ENCODE measurements at regions not wholly inside any gene's neighbourhood (a gene's known extent, or its start where the extent isn't known, plus 50 kb on each side); places are given as distances from the start of the nearest gene placed in this dataset.

- DNase-seq (ENCODE audit: low read depth): no peak
- no peak for TF ChIP-seq CTCF (IDR thresholded peaks at IDR 0.05; ENCODE audit: insufficient read depth, low read depth, low read length, missing control alignments)
- no peak overlapping the region for H3K4me3 ChIP-seq (ENCODE audit: low read length)
Observed at GRCh38 chr20:11354846-11355245, 562.8 kb upstream of the BTBD3 start.

GRCh38 chr20:11355345-11355744, 562.3 kb upstream of the BTBD3 start:
- no peak for DNase-seq (ENCODE audit: low read depth)
- no peak overlapping the region for H3K4me3 ChIP-seq (ENCODE audit: low read length)
- TF ChIP-seq CTCF (IDR thresholded peaks at IDR 0.05; ENCODE audit: insufficient read depth, low read depth, low read length, missing control alignments): no peak

GRCh38 chr20:11356061-11356460, 561.6 kb upstream of the BTBD3 start:
- no peak overlapping the region for H3K4me3 ChIP-seq (ENCODE audit: low read length)
- DNase-seq (ENCODE audit: low read depth): no peak
- no peak for TF ChIP-seq CTCF (IDR thresholded peaks at IDR 0.05; ENCODE audit: insufficient read depth, low read depth, low read length, missing control alignments)

GRCh38 chr20:11362450-11362849, 555.2 kb upstream of the BTBD3 start:
- no peak for DNase-seq (ENCODE audit: low read depth)
- TF ChIP-seq CTCF (IDR thresholded peaks at IDR 0.05; ENCODE audit: insufficient read depth, low read depth, low read length, missing control alignments): no peak
- no peak overlapping the region for H3K4me3 ChIP-seq (ENCODE audit: low read length)

GRCh38 chr20:11364736-11365135, 553.0 kb upstream of the BTBD3 start:
- TF ChIP-seq CTCF (IDR thresholded peaks at IDR 0.05; ENCODE audit: insufficient read depth, low read depth, low read length, missing control alignments): no peak
- DNase-seq (ENCODE audit: low read depth): no peak
- no peak overlapping the region for H3K4me3 ChIP-seq (ENCODE audit: low read length)

GRCh38 chr20:11366660-11367059, 551.0 kb upstream of the BTBD3 start:
- TF ChIP-seq CTCF (IDR thresholded peaks at IDR 0.05; ENCODE audit: insufficient read depth, low read depth, low read length, missing control alignments): no peak
- no peak for DNase-seq (ENCODE audit: low read depth)
- H3K4me3 ChIP-seq (ENCODE audit: low read length): no peak overlapping the region

GRCh38 chr20:11368499-11368898, 549.2 kb upstream of the BTBD3 start:
- TF ChIP-seq CTCF (IDR thresholded peaks at IDR 0.05; ENCODE audit: insufficient read depth, low read depth, low read length, missing control alignments): no peak
- no peak for DNase-seq (ENCODE audit: low read depth)
- no peak overlapping the region for H3K4me3 ChIP-seq (ENCODE audit: low read length)

Measured in epithelial cell of esophagus (primary cell).